ENCODE measurements at regions not wholly inside any gene's neighbourhood (a gene's known extent, or its start where the extent isn't known, plus 50 kb on each side); places are given as distances from the start of the nearest gene placed in this dataset.

DNA sequence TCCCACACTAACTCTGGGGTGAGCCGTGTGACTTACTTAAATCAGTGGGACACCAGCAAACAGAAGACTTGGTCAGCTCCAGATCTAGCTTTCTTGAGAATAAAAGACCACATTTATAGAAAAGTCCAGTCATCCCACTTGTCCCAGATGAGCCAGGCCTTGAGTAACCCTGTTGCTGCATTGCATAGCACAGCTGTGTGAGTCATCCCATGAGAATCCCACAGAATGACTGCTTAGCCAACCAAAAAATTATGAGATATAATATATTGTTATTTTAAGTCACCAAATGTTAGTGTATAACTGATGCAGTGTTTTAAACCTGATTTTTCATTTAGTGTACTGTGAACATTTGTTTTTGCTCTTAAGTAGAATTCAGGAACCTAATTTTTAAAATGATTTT, 94.2 kb upstream of the FSHR start:
- Histone ChIP-seq H2AK5ac (ENCODE audit: insufficient read length, low read length) (no peak overlapping the region), H3K9me3 (ENCODE audit: control insufficient read depth, low read depth, low read length) (no peaks in the 10 kb centered on the region), H4K20me1 (ENCODE audit: control insufficient read depth, insufficient read depth, insufficient read length) (no peaks in the 10 kb centered on the region), H3T11ph (ENCODE audit: low read length) (no peak overlapping the region), H3K4me1 (ENCODE audit: insufficient read depth, low read length) (no peaks in the 10 kb centered on the region), H2BK120ac (ENCODE audit: low read depth, low read length, poor library complexity, severe bottlenecking) (no peak overlapping the region), H3K27me3 (ENCODE audit: insufficient read depth, low read length) (no peaks in the 10 kb centered on the region), H4K5ac (ENCODE audit: insufficient read length, low read depth, low read length) (no peak overlapping the region), H3K4me2 (ENCODE audit: insufficient read depth, insufficient read length, low read length) (no peak overlapping the region), H3K9ac (ENCODE audit: extremely low read depth, insufficient read length, low read length) (no peak overlapping the region), H2BK12ac (ENCODE audit: insufficient read length, low read depth, low read length) (no peak overlapping the region), H2BK15ac (ENCODE audit: low read depth, low read length) (no peak overlapping the region), H3K23ac (ENCODE audit: insufficient read length, low read depth, low read length) (no peak overlapping the region), H3K27ac (ENCODE audit: insufficient read length, low read depth, low read length) (no peak overlapping the region), H3K18ac (ENCODE audit: insufficient read length, low read depth, low read length) (no peak overlapping the region), H3K23me2 (ENCODE audit: insufficient read length, low read depth, low read length, poor library complexity, severe bottlenecking) (no peaks in the 10 kb centered on the region), H3K4ac (ENCODE audit: low read depth, low read length) (no peak overlapping the region), H2AFZ (ENCODE audit: low read length) (no peak overlapping the region), H4K8ac (replicated peaks; ENCODE audit: insufficient read length, low read depth, low read length) (no peak overlapping the region), H3K14ac (ENCODE audit: insufficient read depth, low read length) (no peak overlapping the region), H3K79me1 (ENCODE audit: insufficient read depth, low read depth, low read length, poor library complexity, severe bottlenecking) (no peaks in the 10 kb centered on the region), H3K79me2 (ENCODE audit: insufficient read depth, low read length) (no peaks in the 10 kb centered on the region), H2BK5ac (ENCODE audit: insufficient read length, low read length) (no peak overlapping the region), H3K56ac (ENCODE audit: insufficient read length, low read depth, low read length) (no peak overlapping the region), H4K91ac (ENCODE audit: insufficient read length, low read depth, low read length) (no peak overlapping the region), H2BK20ac (ENCODE audit: low read depth, low read length, poor library complexity, severe bottlenecking) (no peak overlapping the region)
- Mint-ChIP-seq H3K9me3 (peaks cover 4 to 9% of the 10 kb centered on the region in 2 experiments; a peak in 4 of 5 replicates), H3K27me3 (ENCODE audit: low read depth) (no peaks in the 10 kb centered on the region; the same call in 1 of the 2 replicates), H3K4me3 (no peak overlapping the region), H3K36me3 (ENCODE audit: insufficient read depth in 1 of 3, low read depth in 3 of 3) (no peaks in the 10 kb centered on the region), H3K27ac (no peak overlapping the region), H3K4me1 (no peaks in the 10 kb centered on the region)
- TF ChIP-seq CTCF (conservative IDR thresholded peaks at IDR 0.05) = no peak
- no peak for DNase-seq
- WGBS (ENCODE audit: extremely low coverage, insufficient read length, low lambda C conversion rate) = no CpG with 5 or more reads among the region's 1 CpG
